ENCODE measurements at regions not wholly inside any gene's neighbourhood (a gene's known extent, or its start where the extent isn't known, plus 50 kb on each side); places are given as distances from the start of the nearest gene placed in this dataset.

GRCh38 chr11:86162239-86162638, 82.3 kb upstream of the EED start:
- Histone ChIP-seq H3K4me3 (no peak overlapping the region), H3K9me3 (ENCODE audit: low read depth, low read length) (no peaks in the 10 kb centered on the region), H3K27ac (peak overlapping the region; percentile 16; the same call in 1 of the 2 replicates), H3K36me3 (ENCODE audit: insufficient read depth, low read length) (no peaks in the 10 kb centered on the region), H3K9ac (ENCODE audit: insufficient read length) (no peak overlapping the region)
- DNase-seq (ENCODE audit: low read depth, low spot score), result no peak
- no peak for TF ChIP-seq POLR2AphosphoS5 (IDR thresholded peaks at IDR 0.05; ENCODE audit: borderline replicate concordance, low read depth, low read length)

GRCh38 chr11:86161837-86162236, 82.7 kb upstream of the EED start:
- no peak for TF ChIP-seq POLR2AphosphoS5 (IDR thresholded peaks at IDR 0.05; ENCODE audit: borderline replicate concordance, low read depth, low read length)
- TF ChIP-seq FOXP2 (optimal IDR thresholded peaks at IDR 0.05; ENCODE audit: control extremely low read depth, extremely low read length, insufficient read depth), result no peak
- DNase-seq (ENCODE audit: low read depth, low spot score), result no peak
- Histone ChIP-seq H3K36me3 (ENCODE audit: insufficient read depth, low read length) (no peaks in the 10 kb centered on the region), H3K9me3 (ENCODE audit: low read depth, low read length) (no peaks in the 10 kb centered on the region), H3K27ac (peak overlapping the region; percentile 16; the same call in 1 of the 2 replicates), H3K4me3 (no peak overlapping the region), H3K9ac (ENCODE audit: insufficient read length) (no peak overlapping the region)

GRCh38 chr11:86161336-86161735, 83.2 kb upstream of the EED start:
- TF ChIP-seq EZH2 (IDR thresholded peaks at IDR 0.05), result no peak
- no peak for TF ChIP-seq FOXP2 (optimal IDR thresholded peaks at IDR 0.05; ENCODE audit: control extremely low read depth, extremely low read length, insufficient read depth)
- no peak for TF ChIP-seq POLR2AphosphoS5 (IDR thresholded peaks at IDR 0.05; ENCODE audit: borderline replicate concordance, low read depth, low read length)
- no peaks in the 10 kb centered on the region for H3K9me3 ChIP-seq (ENCODE audit: low read depth, low read length)
- no peak overlapping the region for H3K9ac ChIP-seq (ENCODE audit: insufficient read length)
- no peaks in the 10 kb centered on the region for H3K36me3 ChIP-seq (ENCODE audit: insufficient read depth, low read length)
- H3K4me3 ChIP-seq, result no peak overlapping the region
- H3K27ac ChIP-seq, result no peak overlapping the region
- no peak for DNase-seq (ENCODE audit: low read depth, low spot score)

GRCh38 chr11:86160541-86161149, 83.9 kb upstream of the EED start:
- DNase-seq (ENCODE audit: low read depth, low spot score), result no peak

GRCh38 chr11:86159581-86159891, 85.0 kb upstream of the EED start:
- no peak overlapping the region for H3K9ac ChIP-seq (ENCODE audit: insufficient read length)
- TF ChIP-seq POLR2AphosphoS5 (IDR thresholded peaks at IDR 0.05; ENCODE audit: borderline replicate concordance, low read depth, low read length) (no peak), FOXP2 (optimal IDR thresholded peaks at IDR 0.05; ENCODE audit: control extremely low read depth, extremely low read length, insufficient read depth) (no peak), EZH2 (IDR thresholded peaks at IDR 0.05) (no peak)
- no peaks in the 10 kb centered on the region for H3K9me3 ChIP-seq (ENCODE audit: low read depth, low read length)
- H3K4me3 ChIP-seq, result no peak overlapping the region
- DNase-seq (ENCODE audit: low read depth, low spot score), result no peak
- no peak overlapping the region for H3K27ac ChIP-seq
- H3K36me3 ChIP-seq (ENCODE audit: insufficient read depth, low read length), result no peaks in the 10 kb centered on the region

More at GRCh38 chr11:86160541-86161149, 83.9 kb upstream of the EED start:
- Histone ChIP-seq H3K9ac (ENCODE audit: insufficient read length) (no peak overlapping the region), H3K9me3 (ENCODE audit: low read depth, low read length) (no peaks in the 10 kb centered on the region), H3K4me3 (no peak overlapping the region), H3K27ac (no peak overlapping the region), H3K36me3 (ENCODE audit: insufficient read depth, low read length) (no peaks in the 10 kb centered on the region)
- TF ChIP-seq EZH2 (IDR thresholded peaks at IDR 0.05) (no peak), POLR2AphosphoS5 (IDR thresholded peaks at IDR 0.05; ENCODE audit: borderline replicate concordance, low read depth, low read length) (no peak), FOXP2 (optimal IDR thresholded peaks at IDR 0.05; ENCODE audit: control extremely low read depth, extremely low read length, insufficient read depth) (no peak)

- Histone ChIP-seq H3K9me3 (ENCODE audit: low read depth, low read length) (no peaks in the 10 kb centered on the region), H3K36me3 (ENCODE audit: insufficient read depth, low read length) (no peaks in the 10 kb centered on the region), H3K9ac (ENCODE audit: insufficient read length) (no peak overlapping the region), H3K27ac (no peak overlapping the region), H3K4me3 (no peak overlapping the region)
- TF ChIP-seq EZH2 (IDR thresholded peaks at IDR 0.05), result no peak
- no peak for TF ChIP-seq FOXP2 (optimal IDR thresholded peaks at IDR 0.05; ENCODE audit: control extremely low read depth, extremely low read length, insufficient read depth)
- TF ChIP-seq POLR2AphosphoS5 (IDR thresholded peaks at IDR 0.05; ENCODE audit: borderline replicate concordance, low read depth, low read length), result no peak
- DNase-seq (ENCODE audit: low read depth, low spot score), result no peak
These were observed 85.6 kb upstream of the EED start for GRCh38 chr11:86158704-86159580.

- H3K27ac ChIP-seq, result no peak overlapping the region
- no peak overlapping the region for H3K4me3 ChIP-seq
- H3K9ac ChIP-seq (ENCODE audit: insufficient read length), result no peak overlapping the region
- H3K36me3 ChIP-seq (ENCODE audit: insufficient read depth, low read length), result no peaks in the 10 kb centered on the region
- TF ChIP-seq EZH2 (IDR thresholded peaks at IDR 0.05), result no peak
- no peak for TF ChIP-seq POLR2AphosphoS5 (IDR thresholded peaks at IDR 0.05; ENCODE audit: borderline replicate concordance, low read depth, low read length)
- TF ChIP-seq FOXP2 (optimal IDR thresholded peaks at IDR 0.05; ENCODE audit: control extremely low read depth, extremely low read length, insufficient read depth), result no peak
- H3K9me3 ChIP-seq (ENCODE audit: low read depth, low read length), result no peaks in the 10 kb centered on the region
- DNase-seq (ENCODE audit: low read depth, low spot score), result no peak
These were observed 86.7 kb upstream of the EED start for GRCh38 chr11:86157797-86158378.

GRCh38 chr11:86156397-86156955, 87.6 kb upstream of the PICALM start:
- TF ChIP-seq FOXP2 (optimal IDR thresholded peaks at IDR 0.05; ENCODE audit: control extremely low read depth, extremely low read length, insufficient read depth), result no peak
- TF ChIP-seq POLR2AphosphoS5 (IDR thresholded peaks at IDR 0.05; ENCODE audit: borderline replicate concordance, low read depth, low read length), result no peak
- no peak for TF ChIP-seq EZH2 (IDR thresholded peaks at IDR 0.05)
- no peak overlapping the region for H3K27ac ChIP-seq
- no peaks in the 10 kb centered on the region for H3K36me3 ChIP-seq (ENCODE audit: insufficient read depth, low read length)
- no peak overlapping the region for H3K9ac ChIP-seq (ENCODE audit: insufficient read length)
- no peaks in the 10 kb centered on the region for H3K9me3 ChIP-seq (ENCODE audit: low read depth, low read length)
- no peak for DNase-seq (ENCODE audit: low read depth, low spot score)
- no peak overlapping the region for H3K4me3 ChIP-seq
